Mesodermal cell (in vitro differentiated cells): ENCODE measurements at regions not wholly inside any gene's neighbourhood (a gene's known extent, or its start where the extent isn't known, plus 50 kb on each side); places are given as distances from the start of the nearest gene placed in this dataset.

Experiments
- H3K27ac ChIP-seq: 2 replicates; pipeline ENCODE4 v1.7.0; 2013; ENCODE audit warnings: mild to moderate bottlenecking, low read depth, low read length, moderate library complexity; ENCODE audit not compliant: severe bottlenecking
- H3K36me3 ChIP-seq: 2 replicates; pipeline ENCODE4 v1.7.1; 2013; ENCODE audit warnings: mild to moderate bottlenecking, low read length, moderate library complexity; ENCODE audit not compliant: control insufficient read depth, insufficient read depth
- H3K4me1 ChIP-seq: one replicate; pipeline ENCODE4 v1.7.1; 2013; ENCODE audit warnings: mild to moderate bottlenecking, low read length; ENCODE audit not compliant: insufficient read depth, control insufficient read depth, poor library complexity, severe bottlenecking
- H3K4me3 ChIP-seq: 2 replicates; pipeline ENCODE4 v1.7.0; 2013; ENCODE audit warnings: low read length, control low read depth, mild to moderate bottlenecking; ENCODE audit not compliant: insufficient read depth, poor library complexity, severe bottlenecking; ENCODE audit errors: extremely low read depth
- H3K9me3 ChIP-seq: 2 replicates; pipeline ENCODE4 v1.7.1; 2013; ENCODE audit warnings: mild to moderate bottlenecking, low read length, moderate library complexity; ENCODE audit not compliant: control insufficient read depth
- WGBS, 2 experiments: methylation state at CpG; one replicate each; pipeline ENCODE4 v1.1.5; 2013; ENCODE audit warnings: missing lambda C conversion rate in 2 of 2; ENCODE audit not compliant: insufficient coverage in 2 of 2; 5-methylcytosine and 5-hydroxymethylcytosine counted together

DNA sequence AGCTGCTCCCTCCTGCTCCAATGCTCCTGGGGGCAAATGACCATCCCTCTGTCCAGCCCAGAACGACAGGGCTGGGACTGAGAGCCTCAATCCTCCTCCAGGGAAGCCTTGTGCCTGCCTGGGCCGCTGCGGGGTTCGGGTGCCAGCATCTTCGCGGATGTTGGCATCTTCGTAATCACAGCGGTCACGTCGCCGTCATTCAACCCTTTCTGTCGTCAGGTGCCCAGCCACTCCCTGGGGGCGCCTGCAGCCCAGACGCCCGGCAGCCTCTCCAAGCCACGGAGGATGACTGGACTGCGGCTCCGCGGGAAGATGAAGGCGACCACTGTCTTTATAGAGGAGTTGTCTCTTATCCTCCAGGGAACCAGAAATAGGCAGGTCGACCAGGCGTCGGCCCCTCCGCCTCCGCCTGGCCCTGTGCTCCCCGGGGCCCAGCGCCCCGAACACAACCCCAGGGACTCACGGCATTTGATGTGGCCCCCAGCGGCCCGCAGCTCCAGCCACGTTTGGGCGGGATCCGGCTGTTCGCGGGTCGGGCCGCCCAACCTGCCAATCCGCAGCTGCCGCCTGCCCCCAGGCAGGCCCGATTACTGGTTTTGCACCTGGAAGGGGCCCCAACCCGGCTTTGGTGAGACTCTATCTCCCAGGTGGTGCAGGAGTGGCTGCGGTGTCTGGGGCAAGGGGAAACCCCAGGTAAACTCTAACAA is 113.9 kb downstream of the THNSL2 start:
- Histone ChIP-seq H3K27ac (no peak overlapping the region), H3K9me3 (no peaks in the 10 kb centered on the region), H3K4me3 (no peak overlapping the region), H3K36me3 (no peaks in the 10 kb centered on the region), H3K4me1 (no peaks in the 10 kb centered on the region)
- 94 to 96% methylated on average over 32 to 42 of the region's 43 CpGs for WGBS, 2 experiments

GRCh38 chr2:88281302-88282217 is 111.4 kb downstream of the THNSL2 start:
- H3K4me1 ChIP-seq = no peaks in the 10 kb centered on the region
- H3K9me3 ChIP-seq = no peaks in the 10 kb centered on the region
- H3K27ac ChIP-seq = no peak overlapping the region
- no peaks in the 10 kb centered on the region for H3K36me3 ChIP-seq
- 74 to 84% methylated on average over 4 to 5 of the region's 6 CpGs for WGBS, 2 experiments
- no peak overlapping the region for H3K4me3 ChIP-seq

- Histone ChIP-seq H3K9me3 (peaks cover 10% of the 10 kb centered on the region), H3K4me1 (no peaks in the 10 kb centered on the region), H3K27ac (no peak overlapping the region), H3K36me3 (no peaks in the 10 kb centered on the region), H3K4me3 (no peak overlapping the region)
- WGBS, 2 experiments = 80 to 97% methylated on average over 4 of the region's 5 CpGs
These were observed 99.7 kb downstream of the THNSL2 start for GRCh38 chr2:88269836-88270235.

GRCh38 chr2:88265352-88266303 is 95.5 kb downstream of the THNSL2 start:
- no peaks in the 10 kb centered on the region for H3K4me1 ChIP-seq
- peak overlapping the region; percentile 37 for H3K27ac ChIP-seq
- no peaks in the 10 kb centered on the region for H3K36me3 ChIP-seq
- 83 to 94% methylated on average over 1 to 3 of the region's 8 CpGs for WGBS, 2 experiments
- no peak overlapping the region for H3K4me3 ChIP-seq
- H3K9me3 ChIP-seq = peaks cover 10% of the 10 kb centered on the region

GRCh38 chr2:88263861-88264260 is 93.7 kb downstream of the THNSL2 start:
- Histone ChIP-seq H3K27ac (no peak overlapping the region), H3K4me3 (no peak overlapping the region), H3K9me3 (no peaks in the 10 kb centered on the region), H3K36me3 (no peaks in the 10 kb centered on the region), H3K4me1 (no peaks in the 10 kb centered on the region)
- 90 to 100% methylated on average over 5 of the region's 5 CpGs for WGBS, 2 experiments

GRCh38 chr2:88261725-88262124 is 91.6 kb downstream of the THNSL2 start:
- WGBS, 2 experiments = 86 to 95% methylated on average over 2 to 3 of the region's 4 CpGs
- Histone ChIP-seq H3K36me3 (no peaks in the 10 kb centered on the region), H3K4me1 (no peaks in the 10 kb centered on the region), H3K4me3 (no peak overlapping the region), H3K9me3 (no peaks in the 10 kb centered on the region), H3K27ac (no peak overlapping the region)

- Histone ChIP-seq H3K4me3 (no peak overlapping the region), H3K27ac (no peak overlapping the region), H3K36me3 (no peaks in the 10 kb centered on the region), H3K4me1 (no peaks in the 10 kb centered on the region), H3K9me3 (no peaks in the 10 kb centered on the region)
- 80 to 100% methylated on average over 1 to 2 of the region's 2 CpGs for WGBS, 2 experiments
These were observed 88.1 kb downstream of the THNSL2 start for GRCh38 chr2:88258208-88258607.

DNA sequence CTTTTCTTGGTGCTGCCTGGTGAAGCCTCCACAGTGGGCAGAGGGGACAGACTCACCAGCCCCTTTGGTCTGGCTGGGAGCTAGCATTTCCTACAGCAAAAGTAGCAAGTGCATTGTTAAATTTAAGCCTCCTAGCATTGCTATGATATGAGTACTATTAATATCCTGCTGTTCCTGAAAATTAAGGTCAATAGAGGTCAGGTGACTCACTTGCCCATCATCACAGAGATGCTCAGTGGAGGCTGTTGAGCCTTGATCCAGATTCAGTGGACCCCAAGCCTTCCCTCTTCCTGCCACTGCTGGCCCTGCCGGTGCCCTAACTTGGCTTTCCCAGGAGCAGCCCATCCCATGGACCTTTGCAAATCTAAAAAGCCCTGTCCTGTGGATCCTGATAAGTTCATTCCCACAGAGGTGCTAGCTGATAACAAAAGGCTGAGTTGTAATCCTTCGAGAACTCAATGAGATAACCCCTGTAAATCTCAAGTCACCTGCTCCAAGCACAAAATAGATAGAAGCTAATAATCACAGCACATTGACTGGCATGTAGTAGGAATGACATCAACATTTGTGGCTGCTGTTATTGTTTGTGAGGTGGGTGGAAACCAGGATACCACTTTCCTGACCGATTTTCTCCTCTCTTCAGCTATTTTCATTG is 84.4 kb downstream of the THNSL2 start:
- Histone ChIP-seq H3K9me3 (no peaks in the 10 kb centered on the region), H3K4me1 (no peaks in the 10 kb centered on the region), H3K36me3 (no peaks in the 10 kb centered on the region), H3K4me3 (no peak overlapping the region), H3K27ac (no peak overlapping the region)
- 75 to 92% methylated on average over 1 to 2 of the region's 3 CpGs for WGBS, 2 experiments

GRCh38 chr2:88253997-88254396 is 83.9 kb downstream of the THNSL2 start:
- Histone ChIP-seq H3K9me3 (no peaks in the 10 kb centered on the region), H3K36me3 (no peaks in the 10 kb centered on the region), H3K4me1 (no peaks in the 10 kb centered on the region), H3K27ac (no peak overlapping the region), H3K4me3 (no peak overlapping the region)
- 67% methylated on average over 1 of the region's 1 CpG; no CpG with 5 or more reads in 1 of the 2 experiments for WGBS, 2 experiments

- 95 to 100% methylated on average over 2 to 6 of the region's 7 CpGs for WGBS, 2 experiments
- no peak overlapping the region for H3K4me3 ChIP-seq
- no peaks in the 10 kb centered on the region for H3K4me1 ChIP-seq
- no peaks in the 10 kb centered on the region for H3K9me3 ChIP-seq
- no peak overlapping the region for H3K27ac ChIP-seq
- no peaks in the 10 kb centered on the region for H3K36me3 ChIP-seq
These were observed 83.2 kb downstream of the THNSL2 start for GRCh38 chr2:88253375-88253774.
